ENCODE measurements at regions not wholly inside any gene's neighbourhood (a gene's known extent, or its start where the extent isn't known, plus 50 kb on each side); places are given as distances from the start of the nearest gene placed in this dataset.

- TF ChIP-seq CTCF (IDR thresholded peaks at IDR 0.05) (no peak), POLR2A (IDR thresholded peaks at IDR 0.05) (no peak), EP300 (IDR thresholded peaks at IDR 0.05) (no peak)
Measured at GRCh38 chr13:53189162-53189561, 160.5 kb downstream of the OLFM4 start.

Measured in tibial nerve (tissue), 4 donors.